Lower leg skin (tissue), 4 donors: ENCODE measurements at regions not wholly inside any gene's neighbourhood (a gene's known extent, or its start where the extent isn't known, plus 50 kb on each side); places are given as distances from the start of the nearest gene placed in this dataset.

Experiments used
- DNase-seq, 2 donors: peaks; one replicate each; pipeline ENCODE4 v3.0.0-alpha.2; 2019; ENCODE audit warnings: low spot score in 2 of 2
- H3K4me3 ChIP-seq: fragments of 200-600 bp; sonication (generic); 2 replicates; pipeline ENCODE4 v1.5.1; 2017; ENCODE audit warnings: mild to moderate bottlenecking, low read depth; ENCODE audit not compliant: poor library complexity, severe bottlenecking
- POLR2A ChIP-seq, 2 donors: fragments of 450-650 bp; IDR thresholded peaks; one replicate each; pipeline ENCODE4 v1.6.1; 2016 to 2017; ENCODE audit warnings: antibody characterized with exemption in 2 of 2, mild to moderate bottlenecking in 1 of 2, moderate library complexity in 1 of 2
- WGBS, 2 donors: methylation state at CpG; one replicate each; pipeline ENCODE4 v1.1.5; 2018; 5-methylcytosine and 5-hydroxymethylcytosine counted together
- intact Hi-C: fragments of 100-400 bp; cut with DNase I; formaldehyde crosslinking; loops from one replicate; pipeline ENCODE4 v1.15.0; 2023; ENCODE audit warnings: low total_unique reads
- TF ChIP-seq, protein P1 (sequence below), 3 donors: fragments of 450-650 bp; IDR thresholded peaks; one replicate each; pipeline ENCODE4 v1.5.1; 2016; ENCODE audit warnings: antibody characterized with exemption in 3 of 3, mild to moderate bottlenecking in 3 of 3, moderate library complexity in 2 of 3

- WGBS, 2 donors = 67 to 81% methylated on average over 1 of the region's 1 CpG
- intact Hi-C loops = no loop called here
- H3K4me3 ChIP-seq = no peak overlapping the region
- DNase-seq = no peak
- no peak for TF ChIP-seq POLR2A (IDR thresholded peaks at IDR 0.05)
- TF ChIP-seq, protein P1, sequence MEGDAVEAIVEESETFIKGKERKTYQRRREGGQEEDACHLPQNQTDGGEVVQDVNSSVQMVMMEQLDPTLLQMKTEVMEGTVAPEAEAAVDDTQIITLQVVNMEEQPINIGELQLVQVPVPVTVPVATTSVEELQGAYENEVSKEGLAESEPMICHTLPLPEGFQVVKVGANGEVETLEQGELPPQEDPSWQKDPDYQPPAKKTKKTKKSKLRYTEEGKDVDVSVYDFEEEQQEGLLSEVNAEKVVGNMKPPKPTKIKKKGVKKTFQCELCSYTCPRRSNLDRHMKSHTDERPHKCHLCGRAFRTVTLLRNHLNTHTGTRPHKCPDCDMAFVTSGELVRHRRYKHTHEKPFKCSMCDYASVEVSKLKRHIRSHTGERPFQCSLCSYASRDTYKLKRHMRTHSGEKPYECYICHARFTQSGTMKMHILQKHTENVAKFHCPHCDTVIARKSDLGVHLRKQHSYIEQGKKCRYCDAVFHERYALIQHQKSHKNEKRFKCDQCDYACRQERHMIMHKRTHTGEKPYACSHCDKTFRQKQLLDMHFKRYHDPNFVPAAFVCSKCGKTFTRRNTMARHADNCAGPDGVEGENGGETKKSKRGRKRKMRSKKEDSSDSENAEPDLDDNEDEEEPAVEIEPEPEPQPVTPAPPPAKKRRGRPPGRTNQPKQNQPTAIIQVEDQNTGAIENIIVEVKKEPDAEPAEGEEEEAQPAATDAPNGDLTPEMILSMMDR (IDR thresholded peaks at IDR 0.05) = no peak
Observed at GRCh38 chr2:223701761-223702160, 99.6 kb upstream of the SCG2 start.

DNA sequence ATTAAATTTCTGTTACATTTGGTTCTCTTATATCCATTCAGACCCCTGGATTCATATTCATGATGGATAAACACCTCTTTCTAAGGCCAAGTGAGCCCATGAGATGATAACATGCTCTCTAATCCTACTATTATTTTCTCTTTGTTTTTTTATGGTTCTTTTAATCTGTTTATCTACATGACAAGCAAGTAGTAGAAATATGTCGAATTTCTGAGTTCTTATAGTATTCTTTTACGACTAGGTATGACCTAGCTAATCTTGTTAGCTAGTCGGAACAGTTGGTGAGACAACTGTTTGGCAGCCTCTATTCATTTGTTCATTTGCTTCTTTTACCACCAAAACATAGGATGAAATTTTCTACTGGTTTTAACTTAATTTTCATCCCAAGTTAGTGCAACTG lies 98.1 kb upstream of the SCG2 start:
- intact Hi-C loops = no loop called here
- WGBS, 2 donors = 81 to 87% methylated on average over 3 of the region's 3 CpGs
- DNase-seq = no peak
- no peak overlapping the region for H3K4me3 ChIP-seq
- TF ChIP-seq, protein P1 (IDR thresholded peaks at IDR 0.05) = no peak
- TF ChIP-seq POLR2A (IDR thresholded peaks at IDR 0.05) = no peak

- no peak overlapping the region for H3K4me3 ChIP-seq
- DNase-seq = no peak
- no peak for TF ChIP-seq POLR2A (IDR thresholded peaks at IDR 0.05)
- TF ChIP-seq, protein P1 (IDR thresholded peaks at IDR 0.05) = no peak
- whole genome bisulfite sequencing, 2 donors = 78 to 86% methylated on average over 7 of the region's 7 CpGs
- intact Hi-C loops = no loop called here
Observed at GRCh38 chr2:223697892-223698645, 95.9 kb upstream of the SCG2 start.

DNA sequence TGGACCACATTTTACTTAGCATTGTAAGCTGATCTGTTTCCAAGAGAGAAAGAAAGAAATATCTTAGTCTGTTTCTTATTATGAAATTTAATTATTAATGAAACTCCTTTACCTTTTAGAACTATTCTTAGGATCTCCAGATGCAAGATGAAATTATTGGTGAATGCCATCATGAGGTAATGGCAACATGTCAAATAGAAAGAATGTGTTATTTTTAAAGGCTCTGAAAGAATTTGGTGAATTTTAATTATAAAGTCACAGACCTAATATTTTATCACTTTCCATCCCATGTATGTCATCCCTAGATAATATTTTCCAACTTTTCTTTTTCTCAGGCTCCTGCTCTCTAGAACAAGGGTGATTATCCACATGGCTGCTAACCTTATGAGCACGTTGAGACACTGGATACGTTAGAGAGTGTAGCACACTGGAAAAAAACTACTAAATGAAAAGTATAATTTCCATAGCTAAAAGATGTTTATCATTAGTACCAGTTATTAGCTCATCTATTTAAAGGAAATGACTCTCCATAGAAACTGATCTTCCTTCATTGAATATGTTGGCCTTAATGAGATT lies 95.2 kb upstream of the SCG2 start:
- WGBS, 2 donors = 71 to 76% methylated on average over 2 of the region's 2 CpGs
- no peak overlapping the region for H3K4me3 ChIP-seq
- intact Hi-C loops = no loop called here
- no peak for DNase-seq
- no peak for TF ChIP-seq POLR2A (IDR thresholded peaks at IDR 0.05)
- TF ChIP-seq, protein P1 (IDR thresholded peaks at IDR 0.05) = no peak

GRCh38 chr2:223696719-223697118 lies 94.6 kb upstream of the SCG2 start:
- no peak overlapping the region for H3K4me3 ChIP-seq
- DNase-seq = no peak
- WGBS, 2 donors = 40 to 71% methylated on average over 1 of the region's 1 CpG
- intact Hi-C loops = no loop called here
- TF ChIP-seq, protein P1 (IDR thresholded peaks at IDR 0.05) = no peak
- no peak for TF ChIP-seq POLR2A (IDR thresholded peaks at IDR 0.05)
